SJCRH30 (cell line): ENCODE measurements at regions not wholly inside any gene's neighbourhood (a gene's known extent, or its start where the extent isn't known, plus 50 kb on each side); places are given as distances from the start of the nearest gene placed in this dataset.
A peak's percentile ranks its signal among the peaks of the same experiment; 100 is the strongest.
"Not testable (repeated sequence)": the region's sequence is repeated elsewhere in the genome, so short reads cannot be mapped to it uniquely, and the experiment has no call there.

Experiments used
- DNase-seq, 2 experiments: peaks; one replicate each; pipeline ENCODE4 v3.0.0-alpha.2; 2015 to 2020
- H3K27ac ChIP-seq: fragments of 250-450 bp; sonication (Bioruptor Pico); 2 replicates; pipeline ENCODE4 v1.5.1; 2020; ENCODE audit warnings: mild to moderate bottlenecking, moderate library complexity
- H3K27me3 ChIP-seq: fragments of 250-450 bp; sonication (Bioruptor Pico); 2 replicates; pipeline ENCODE4 v1.5.1; 2020; ENCODE audit warnings: mild to moderate bottlenecking, moderate library complexity
- H3K36me3 ChIP-seq: fragments of 250-450 bp; sonication (Bioruptor Pico); 2 replicates; pipeline ENCODE4 v1.5.1; 2020; ENCODE audit warnings: mild to moderate bottlenecking, moderate library complexity
- H3K4me1 ChIP-seq: fragments of 250-450 bp; sonication (Bioruptor Pico); 2 replicates; pipeline ENCODE4 v1.5.1; 2020; ENCODE audit warnings: mild to moderate bottlenecking, moderate library complexity
- H3K4me3 ChIP-seq: fragments of 250-450 bp; sonication (Bioruptor Pico); 2 replicates; pipeline ENCODE4 v1.5.1; 2020; ENCODE audit warnings: mild to moderate bottlenecking, moderate library complexity
- H3K9me3 ChIP-seq: fragments of 250-450 bp; sonication (Bioruptor Pico); replicated peaks from 2 replicates; pipeline ENCODE4 v1.5.1; 2020; ENCODE audit warnings: mild to moderate bottlenecking, moderate library complexity

DNA sequence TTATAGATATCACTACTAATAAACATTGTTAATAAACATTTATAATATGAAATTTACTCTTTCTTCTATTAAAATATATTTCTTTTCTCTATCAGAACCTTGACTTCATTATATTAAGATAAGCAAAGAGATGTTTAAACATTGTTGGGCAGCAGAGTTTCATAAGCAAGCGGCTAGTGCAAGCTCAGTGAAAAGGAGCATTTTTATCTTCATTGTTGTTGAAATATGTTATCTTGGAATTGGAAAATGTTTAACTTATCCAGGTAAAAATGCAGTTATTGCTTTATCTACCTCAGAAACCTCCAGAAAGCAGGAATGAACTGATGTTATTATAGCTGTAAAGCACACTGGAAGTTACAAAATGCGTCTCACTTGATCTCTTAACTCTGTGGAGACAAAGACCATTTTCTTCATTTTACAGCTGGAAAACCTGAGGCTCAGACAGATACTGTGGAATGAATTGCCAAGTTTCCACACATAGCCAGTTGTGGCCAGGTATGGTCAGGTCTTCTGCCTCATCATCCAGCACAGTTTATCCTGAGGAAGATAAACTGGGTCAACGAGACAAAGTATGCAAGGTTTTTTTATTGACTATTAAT is 934.6 kb upstream of the FAM98A start:
- no peaks in the 10 kb centered on the region for H3K9me3 ChIP-seq
- H3K27ac ChIP-seq: no peak overlapping the region
- DNase-seq: no peak
- no peak overlapping the region for H3K4me3 ChIP-seq
- no peaks in the 10 kb centered on the region for H3K4me1 ChIP-seq
- H3K36me3 ChIP-seq: no peaks in the 10 kb centered on the region
- H3K27me3 ChIP-seq: peaks cover 7% of the 10 kb centered on the region

DNA sequence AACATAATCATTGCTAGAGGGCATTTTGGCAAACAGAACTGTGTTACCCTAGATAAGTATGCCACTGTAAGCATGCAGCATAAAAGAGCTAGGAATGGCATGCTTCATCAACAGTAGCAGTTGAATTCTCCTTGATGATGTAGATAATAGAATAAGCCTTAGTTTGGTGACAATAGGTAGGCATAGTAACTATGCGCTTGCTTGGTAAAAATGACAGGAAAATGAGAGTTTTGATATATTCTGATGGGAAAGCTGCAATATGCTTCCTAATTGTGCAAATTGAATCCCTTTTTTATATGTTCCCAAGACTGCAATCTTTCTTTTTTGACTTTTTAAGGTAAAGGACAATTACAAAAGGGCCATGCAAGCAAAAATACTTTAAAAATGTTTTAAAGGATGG is 930.9 kb upstream of the FAM98A start:
- H3K9me3 ChIP-seq: no peaks in the 10 kb centered on the region
- no peak for DNase-seq
- no peaks in the 10 kb centered on the region for H3K4me1 ChIP-seq
- no peak overlapping the region for H3K27ac ChIP-seq
- no peaks in the 10 kb centered on the region for H3K36me3 ChIP-seq
- no peak overlapping the region for H3K4me3 ChIP-seq
- peaks cover 7% of the 10 kb centered on the region for H3K27me3 ChIP-seq

DNA sequence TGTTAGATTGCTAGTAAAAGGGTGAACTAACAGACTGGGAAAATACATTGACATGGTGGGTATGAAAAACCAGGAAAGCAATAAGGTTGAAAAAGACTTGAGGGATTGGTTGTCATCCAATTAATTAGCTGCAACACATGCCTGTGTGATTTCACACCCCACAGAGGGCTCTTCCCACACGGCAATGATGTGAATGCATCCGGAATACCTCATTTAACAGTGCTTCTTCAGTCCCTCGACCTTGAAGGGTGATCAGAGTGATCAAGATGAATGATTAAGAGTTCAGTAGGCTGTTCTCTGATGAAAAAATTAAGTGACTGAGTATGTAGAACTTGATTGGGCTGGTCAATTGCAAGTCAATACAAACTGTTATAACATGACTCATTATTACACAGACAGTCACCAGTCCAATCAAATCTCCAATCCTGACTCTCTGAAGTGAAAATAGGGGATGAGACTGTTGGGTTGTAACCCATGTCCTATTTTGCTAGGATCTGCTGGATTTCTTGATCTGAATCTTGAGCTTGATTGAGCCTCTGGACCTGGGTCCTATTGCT is 924.9 kb upstream of the FAM98A start:
- Histone ChIP-seq H3K36me3 (no peaks in the 10 kb centered on the region), H3K27me3 (peaks cover 3% of the 10 kb centered on the region; the same call in 1 of the 2 replicates), H3K9me3 (no peaks in the 10 kb centered on the region), H3K27ac (no peak overlapping the region), H3K4me3 (no peak overlapping the region), H3K4me1 (no peaks in the 10 kb centered on the region)
- DNase-seq: no peak

DNA sequence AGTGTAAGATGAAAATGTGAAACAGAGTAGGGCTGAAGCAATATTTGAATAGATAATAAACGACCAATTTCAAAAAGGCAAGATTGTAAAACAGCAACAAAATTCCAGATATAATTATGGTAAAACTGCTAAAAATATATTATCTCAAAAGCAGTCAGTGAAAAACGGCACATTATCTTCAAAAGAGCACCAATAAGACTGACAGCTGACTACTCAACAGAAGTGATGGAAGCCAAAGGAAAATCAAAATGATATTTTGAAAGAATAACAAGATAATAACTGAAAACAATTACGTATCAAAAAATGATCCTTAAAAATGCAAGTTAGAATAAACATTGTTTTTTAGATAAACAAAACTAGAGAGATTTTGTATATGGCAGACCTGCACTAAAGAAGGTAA is 920.6 kb upstream of the FAM98A start:
- H3K36me3 ChIP-seq: no peaks in the 10 kb centered on the region
- no peak overlapping the region for H3K4me3 ChIP-seq
- H3K9me3 ChIP-seq: no peaks in the 10 kb centered on the region
- DNase-seq: no peak
- no peak overlapping the region for H3K27ac ChIP-seq
- H3K27me3 ChIP-seq: peaks cover 3% of the 10 kb centered on the region; the same call in 1 of the 2 replicates
- H3K4me1 ChIP-seq: no peaks in the 10 kb centered on the region

DNA sequence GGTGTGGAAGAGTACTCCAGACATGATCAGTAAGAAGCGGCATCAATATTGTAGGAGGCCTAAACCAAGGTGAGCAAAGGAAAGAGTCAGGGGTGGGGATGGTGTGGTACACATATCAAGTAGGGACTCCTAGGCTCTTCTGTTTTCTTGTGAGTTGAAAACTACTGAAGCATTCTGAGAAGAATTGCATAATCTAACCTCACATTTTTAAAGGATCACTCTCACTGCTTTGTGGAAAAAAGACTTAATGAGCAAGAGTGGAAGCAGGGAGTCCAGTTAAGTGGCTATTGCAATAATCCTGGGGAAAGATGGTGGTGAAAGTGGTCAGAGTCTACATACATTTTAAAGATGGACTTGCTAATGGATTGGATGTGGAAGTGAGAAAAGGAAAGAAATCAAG is 899.5 kb upstream of the FAM98A start:
- no peaks in the 10 kb centered on the region for H3K9me3 ChIP-seq

DNA sequence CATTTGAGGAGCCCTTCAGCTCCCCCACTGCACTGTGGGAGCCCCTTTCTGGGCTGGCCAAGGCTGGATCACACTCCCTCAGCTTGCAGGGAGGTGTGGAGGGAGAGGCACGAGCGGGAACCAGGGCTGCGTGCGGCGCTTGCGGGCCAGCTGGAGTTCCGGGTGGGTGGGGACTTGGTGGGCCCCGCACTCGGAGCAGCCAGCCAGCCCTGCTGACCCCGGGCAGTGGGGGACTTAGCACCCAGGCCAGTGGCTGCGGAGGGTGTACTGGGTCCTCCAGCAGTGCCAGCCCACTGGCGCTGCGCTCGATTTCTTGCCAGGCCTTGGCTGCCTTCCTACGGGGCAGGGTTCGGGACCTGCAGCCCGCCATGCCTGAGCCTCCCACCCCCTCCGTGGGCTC is 895.1 kb upstream of the FAM98A start:
- not testable (repeated sequence) for H3K4me3 ChIP-seq, H3K27me3 ChIP-seq, H3K36me3 ChIP-seq, H3K27ac ChIP-seq, H3K4me1 ChIP-seq, H3K9me3 ChIP-seq, DNase-seq

More for the DNA sequence above, 899.5 kb upstream of the FAM98A start:
- no peaks in the 10 kb centered on the region for H3K36me3 ChIP-seq
- no peak for DNase-seq
- H3K27me3 ChIP-seq: no peaks in the 10 kb centered on the region
- no peak overlapping the region for H3K27ac ChIP-seq
- no peak overlapping the region for H3K4me3 ChIP-seq
- H3K4me1 ChIP-seq: no peaks in the 10 kb centered on the region

DNA sequence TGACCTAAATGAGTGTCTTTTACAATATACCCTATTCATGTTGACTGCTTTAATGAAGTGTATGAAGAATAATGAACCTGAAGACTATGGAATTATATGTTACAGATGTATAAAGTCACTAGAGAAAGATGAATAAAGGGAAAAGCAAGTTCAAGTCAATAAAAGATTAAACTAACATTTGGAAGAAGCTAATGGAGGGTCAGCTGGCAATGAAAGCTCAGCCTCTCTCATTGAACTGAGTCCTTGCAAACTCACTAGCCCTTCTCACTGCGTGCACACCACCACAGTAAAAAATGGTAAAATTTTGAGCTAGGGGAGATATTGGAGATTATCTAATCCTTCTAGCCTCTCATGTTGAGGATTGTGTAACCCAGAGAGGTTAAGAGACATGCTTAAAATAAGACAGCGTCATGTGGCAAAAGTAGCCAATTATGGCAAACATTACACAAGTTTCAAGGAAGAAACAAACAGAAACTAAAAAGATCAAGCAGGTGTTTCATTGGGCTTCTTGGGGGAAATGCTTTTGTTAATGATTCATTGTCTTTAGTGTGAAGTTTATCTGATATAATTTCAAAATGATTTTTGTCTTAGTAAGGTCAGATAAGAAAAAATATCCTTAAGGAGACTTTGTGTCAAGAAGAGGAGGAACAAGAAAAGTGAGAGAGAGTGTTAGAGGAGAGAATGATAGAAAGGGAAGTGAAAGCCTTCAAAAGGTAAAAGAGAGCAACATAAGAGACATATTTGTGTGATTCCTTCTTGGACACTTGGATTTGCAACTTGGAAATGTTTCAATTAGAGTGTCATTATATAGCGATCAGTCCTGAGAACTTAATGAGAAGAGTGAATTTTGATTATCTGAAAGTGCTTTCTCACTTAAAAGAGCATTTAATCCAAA is 893.7 kb upstream of the FAM98A start:
- H3K4me1 ChIP-seq: no peaks in the 10 kb centered on the region
- H3K27me3 ChIP-seq: no peaks in the 10 kb centered on the region
- no peak overlapping the region for H3K4me3 ChIP-seq
- H3K9me3 ChIP-seq: no peaks in the 10 kb centered on the region
- DNase-seq: no peak
- no peak overlapping the region for H3K27ac ChIP-seq
- no peaks in the 10 kb centered on the region for H3K36me3 ChIP-seq

DNA sequence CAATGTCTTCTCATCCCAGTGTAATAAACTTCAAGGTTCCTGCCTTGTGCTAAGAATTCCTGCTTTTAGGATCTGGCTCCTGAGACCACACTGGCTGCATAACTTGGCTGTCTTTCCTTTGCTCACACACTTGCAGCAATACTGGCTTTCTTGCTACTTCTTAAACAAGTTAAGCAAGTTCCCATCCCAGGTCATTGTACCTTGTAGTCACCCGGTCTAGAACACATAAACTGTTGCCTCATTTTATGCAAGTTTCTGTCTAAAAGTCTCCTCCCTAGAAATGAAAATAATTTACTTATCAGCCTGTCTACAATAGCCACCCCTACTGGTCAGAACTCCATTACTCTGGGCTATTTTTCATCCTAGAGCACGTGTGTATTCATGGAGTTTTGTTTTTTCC is 887.9 kb upstream of the FAM98A start:
- Histone ChIP-seq H3K27ac (no peak overlapping the region), H3K4me1 (no peaks in the 10 kb centered on the region), H3K27me3 (no peaks in the 10 kb centered on the region), H3K4me3 (no peak overlapping the region), H3K9me3 (no peaks in the 10 kb centered on the region), H3K36me3 (no peaks in the 10 kb centered on the region)
- DNase-seq: no peak

DNA sequence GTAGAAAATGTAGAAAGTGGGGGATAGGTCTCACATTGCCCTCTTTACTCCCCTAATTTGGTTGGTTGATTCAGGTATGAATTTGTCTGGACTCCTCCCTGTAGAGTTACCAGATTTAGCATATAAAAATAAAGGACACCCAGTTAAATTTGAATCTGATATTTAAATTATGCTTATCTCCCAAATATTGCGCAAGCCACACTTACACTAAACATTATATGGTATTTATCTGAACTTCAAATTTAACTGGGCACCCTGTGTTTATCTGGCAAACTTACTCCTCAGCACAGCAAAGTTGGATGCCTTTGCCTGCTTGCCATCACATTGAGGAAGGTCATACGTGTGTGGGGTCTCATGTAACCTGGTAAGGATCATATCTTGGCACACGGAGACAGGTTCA is 882.4 kb upstream of the FAM98A start:
- H3K27ac ChIP-seq: no peak overlapping the region
- H3K4me3 ChIP-seq: no peak overlapping the region
- H3K9me3 ChIP-seq: no peaks in the 10 kb centered on the region
- H3K4me1 ChIP-seq: no peaks in the 10 kb centered on the region
- DNase-seq: no peak
- no peaks in the 10 kb centered on the region for H3K27me3 ChIP-seq
- no peaks in the 10 kb centered on the region for H3K36me3 ChIP-seq

DNA sequence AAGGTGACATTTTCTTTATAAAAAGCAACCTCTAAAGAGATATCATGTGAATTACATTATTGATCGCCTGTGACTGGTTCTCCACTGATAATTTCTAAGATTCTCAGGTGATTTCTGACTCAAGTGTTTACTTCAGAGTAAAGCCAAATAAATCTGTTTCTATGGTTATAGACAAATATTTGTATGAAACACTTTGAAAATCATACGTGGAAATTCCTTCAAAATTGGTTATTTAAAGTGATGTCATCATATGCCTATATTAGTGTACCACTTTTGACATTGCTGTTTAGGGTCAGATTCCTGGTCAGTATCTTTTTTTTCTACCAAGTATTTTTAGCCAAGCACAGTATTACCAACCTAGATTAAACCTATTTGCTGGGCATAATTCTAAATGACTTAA is 881.3 kb upstream of the FAM98A start:
- no peaks in the 10 kb centered on the region for H3K36me3 ChIP-seq
- no peaks in the 10 kb centered on the region for H3K4me1 ChIP-seq
- H3K27me3 ChIP-seq: no peaks in the 10 kb centered on the region
- DNase-seq: no peak
- H3K4me3 ChIP-seq: no peak overlapping the region
- H3K27ac ChIP-seq: no peak overlapping the region
- no peaks in the 10 kb centered on the region for H3K9me3 ChIP-seq

DNA sequence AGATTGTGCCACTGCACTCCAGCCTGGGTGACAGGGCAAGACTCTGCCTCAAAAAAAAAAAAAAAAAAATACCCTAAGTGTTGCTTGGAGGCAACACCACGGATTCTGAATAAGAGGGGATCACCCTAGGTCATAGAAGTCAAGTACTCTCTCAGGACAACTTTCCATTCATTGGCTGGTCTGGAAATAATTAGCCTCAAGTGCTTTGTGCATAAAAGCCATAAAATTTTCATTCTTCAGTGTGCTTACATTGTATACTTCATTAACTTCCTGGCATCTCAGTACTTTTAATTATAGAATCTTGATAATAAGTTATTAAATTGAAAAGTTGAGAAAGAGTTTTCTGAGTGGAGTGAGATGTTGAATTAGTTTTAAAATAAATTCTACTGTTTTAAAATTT is 876.1 kb upstream of the FAM98A start:
- DNase-seq: no peak
- Histone ChIP-seq H3K4me1 (no peaks in the 10 kb centered on the region), H3K4me3 (no peak overlapping the region), H3K36me3 (no peaks in the 10 kb centered on the region), H3K9me3 (no peaks in the 10 kb centered on the region), H3K27me3 (no peaks in the 10 kb centered on the region), H3K27ac (no peak overlapping the region)

DNA sequence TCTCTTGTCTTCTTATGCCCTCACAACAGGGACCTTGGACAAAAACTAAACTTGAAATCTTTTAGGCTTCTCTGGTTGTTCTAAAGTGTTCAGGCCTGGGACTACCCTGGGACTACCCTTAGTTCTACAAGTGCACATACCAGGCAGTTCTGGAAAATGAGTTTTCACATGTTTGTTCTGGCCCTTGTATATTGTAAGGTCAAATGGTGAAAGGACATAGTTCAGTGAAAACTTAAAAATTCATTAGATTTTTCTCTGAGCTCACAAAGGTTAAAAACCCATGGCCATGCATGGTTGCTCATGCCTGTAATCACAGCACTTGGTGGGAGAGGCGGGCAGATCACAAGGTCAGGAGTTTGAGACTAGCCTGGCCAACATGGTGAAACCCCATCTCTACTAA is 875.5 kb upstream of the FAM98A start:
- H3K4me3 ChIP-seq: no peak overlapping the region
- H3K9me3 ChIP-seq: no peaks in the 10 kb centered on the region
- no peak overlapping the region for H3K27ac ChIP-seq
- H3K4me1 ChIP-seq: no peaks in the 10 kb centered on the region
- H3K27me3 ChIP-seq: no peaks in the 10 kb centered on the region
- DNase-seq: no peak
- no peaks in the 10 kb centered on the region for H3K36me3 ChIP-seq

DNA sequence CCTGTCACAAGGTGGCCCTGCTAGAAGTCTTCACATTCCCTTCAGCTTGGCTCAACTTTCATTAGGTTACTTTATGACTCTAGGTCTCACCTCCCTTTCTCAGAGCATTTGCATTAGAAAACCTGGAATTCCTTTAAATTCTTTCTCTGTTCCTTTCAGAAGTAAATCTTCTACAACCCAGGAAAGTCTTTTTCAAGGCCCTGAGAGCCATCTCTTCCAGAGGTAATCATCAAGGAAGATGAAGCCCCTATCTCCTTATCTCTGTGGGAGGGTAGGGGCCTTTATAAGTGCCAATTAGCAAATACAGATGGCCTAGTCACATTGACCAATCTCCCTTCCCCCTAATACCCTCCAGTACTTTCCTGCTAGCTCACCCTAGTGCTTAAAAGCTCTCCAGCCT is 848.0 kb upstream of the FAM98A start:
- DNase-seq: no peak
- no peak overlapping the region for H3K27ac ChIP-seq
- no peak overlapping the region for H3K4me3 ChIP-seq
- no peaks in the 10 kb centered on the region for H3K4me1 ChIP-seq
- no peaks in the 10 kb centered on the region for H3K9me3 ChIP-seq
- peaks cover 3% of the 10 kb centered on the region; the same call in 1 of the 2 replicates for H3K27me3 ChIP-seq
- no peaks in the 10 kb centered on the region for H3K36me3 ChIP-seq

DNA sequence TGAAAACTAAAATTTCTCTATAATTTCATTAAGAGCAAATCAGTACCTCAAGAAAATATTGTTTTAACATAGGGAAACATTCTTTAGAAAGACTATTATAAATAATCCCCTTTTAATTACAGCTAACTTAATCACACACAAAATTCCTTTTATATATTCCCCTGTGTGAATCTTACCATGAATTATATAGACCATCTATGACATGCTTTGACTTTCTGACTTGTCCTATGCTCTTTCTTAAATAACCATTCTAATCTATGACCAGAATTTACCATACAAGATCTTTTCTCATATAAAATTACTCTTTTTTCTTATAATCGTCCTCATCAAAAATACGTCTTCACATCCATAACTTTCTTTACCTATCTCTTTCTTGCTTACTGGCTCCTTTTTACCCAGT is 824.2 kb upstream of the FAM98A start:
- peak in 1 of 2 experiments; percentile 8 for DNase-seq
- H3K4me3 ChIP-seq: no peak overlapping the region
- no peaks in the 10 kb centered on the region for H3K36me3 ChIP-seq
- no peaks in the 10 kb centered on the region for H3K27me3 ChIP-seq
- H3K27ac ChIP-seq: no peak overlapping the region
- H3K9me3 ChIP-seq: peaks cover 14% of the 10 kb centered on the region
- H3K4me1 ChIP-seq: peaks cover 4% of the 10 kb centered on the region; the same call in 1 of the 2 replicates

DNA sequence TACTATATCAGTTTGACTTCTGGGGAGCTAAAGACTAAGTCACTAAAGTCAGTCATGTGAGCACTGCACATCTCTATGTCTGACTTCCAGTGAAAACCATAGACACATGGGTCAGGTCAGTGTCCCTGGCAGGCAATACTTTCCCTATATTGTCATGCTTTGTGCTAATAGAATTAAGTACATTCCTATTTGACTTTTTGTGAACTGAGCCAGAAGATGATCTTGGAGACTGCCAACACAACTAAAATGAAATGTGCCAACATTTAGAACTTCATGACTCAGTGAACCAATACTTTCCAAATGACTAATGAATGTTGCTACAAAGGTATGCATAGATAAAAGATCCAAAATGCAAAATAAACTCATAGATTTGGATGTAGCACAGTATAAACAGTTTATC is 820.8 kb upstream of the FAM98A start:
- peaks cover 14% of the 10 kb centered on the region for H3K9me3 ChIP-seq
- no peaks in the 10 kb centered on the region for H3K36me3 ChIP-seq
- H3K4me3 ChIP-seq: no peak overlapping the region
- no peaks in the 10 kb centered on the region for H3K27me3 ChIP-seq
- DNase-seq: no peak
- no peak overlapping the region for H3K27ac ChIP-seq
- H3K4me1 ChIP-seq: peaks cover 4% of the 10 kb centered on the region; the same call in 1 of the 2 replicates
